HEK293T (cell line): ENCODE measurements at regions not wholly inside any gene's neighbourhood (a gene's known extent, or its start where the extent isn't known, plus 50 kb on each side); places are given as distances from the start of the nearest gene placed in this dataset.

Source experiments
- CTCF ChIA-PET: fragments of 350-600 bp; formaldehyde crosslinking; extraction: SDS; loops from one replicate; lab custom pipeline; 2021; ENCODE audit warnings: antibody characterized with exemption, inconsistent platforms; lab: Yijun Ruan, JAX
- POLR2A ChIA-PET: fragments of 350-600 bp; formaldehyde crosslinking; extraction: SDS; loops from one replicate; lab custom pipeline; 2020; ENCODE audit warnings: antibody characterized with exemption, inconsistent platforms; lab: Yijun Ruan, JAX
- DNase-seq: peaks from one replicate; pipeline ENCODE4 v3.0.0; 2012; ENCODE audit warnings: mixed read lengths; ENCODE audit errors: extremely low spot score
- ARNT ChIP-seq: fragments of 450-650 bp; IDR thresholded peaks from 2 replicates; pipeline ENCODE4 v1.6.1; 2017; ENCODE audit warnings: mild to moderate bottlenecking
- BHLHE40 ChIP-seq: fragments of 450-650 bp; IDR thresholded peaks from 2 replicates; pipeline ENCODE4 v1.6.1; 2016; ENCODE audit warnings: mild to moderate bottlenecking, moderate library complexity, borderline replicate concordance
- CTBP1 ChIP-seq: fragments of 450-650 bp; IDR thresholded peaks from 2 replicates; pipeline ENCODE4 v1.6.1; 2016; ENCODE audit warnings: borderline replicate concordance
- ELF4 ChIP-seq: fragments of 450-650 bp; IDR thresholded peaks from 2 replicates; pipeline ENCODE4 v1.6.1; 2017; ENCODE audit warnings: antibody characterized with exemption
- FOXA1 ChIP-seq: fragments of 450-650 bp; IDR thresholded peaks from 2 replicates; pipeline ENCODE4 v1.6.1; 2016; ENCODE audit warnings: mild to moderate bottlenecking
- FOXK2 ChIP-seq: fragments of 450-650 bp; IDR thresholded peaks from 2 replicates; pipeline ENCODE4 v1.6.1; 2016; ENCODE audit warnings: mild to moderate bottlenecking
- FOXM1 ChIP-seq: fragments of 450-650 bp; IDR thresholded peaks from 2 replicates; pipeline ENCODE4 v1.6.1; 2017; ENCODE audit warnings: mild to moderate bottlenecking, borderline replicate concordance
- HDGF ChIP-seq: fragments of 450-650 bp; IDR thresholded peaks from 2 replicates; pipeline ENCODE4 v1.6.1; 2017; ENCODE audit warnings: antibody characterized with exemption, borderline replicate concordance
- L3MBTL2 ChIP-seq: fragments of 450-650 bp; conservative IDR thresholded peaks from 2 replicates; pipeline ENCODE4 v1.6.1; 2016; ENCODE audit warnings: mild to moderate bottlenecking
- LEF1 ChIP-seq: fragments of 450-650 bp; IDR thresholded peaks from 2 replicates; pipeline ENCODE4 v1.6.1; 2017; ENCODE audit warnings: mild to moderate bottlenecking, borderline replicate concordance
- NFRKB ChIP-seq: fragments of 450-650 bp; IDR thresholded peaks from 2 replicates; pipeline ENCODE4 v1.6.1; 2016; ENCODE audit warnings: mild to moderate bottlenecking, moderate library complexity
- PKNOX1 ChIP-seq: fragments of 450-650 bp; IDR thresholded peaks from 2 replicates; pipeline ENCODE4 v1.6.1; 2016
- SP1 ChIP-seq: fragments of 450-650 bp; IDR thresholded peaks from 2 replicates; pipeline ENCODE4 v1.6.1; 2017
- SUZ12 ChIP-seq: fragments of 450-650 bp; IDR thresholded peaks from 2 replicates; pipeline ENCODE4 v1.6.1; 2016; ENCODE audit warnings: mild to moderate bottlenecking
- TARDBP ChIP-seq: fragments of 450-650 bp; IDR thresholded peaks from 2 replicates; pipeline ENCODE4 v1.6.1; 2016
- ZNF384 ChIP-seq: fragments of 450-650 bp; IDR thresholded peaks from 2 replicates; pipeline ENCODE4 v1.6.1; 2016

DNA sequence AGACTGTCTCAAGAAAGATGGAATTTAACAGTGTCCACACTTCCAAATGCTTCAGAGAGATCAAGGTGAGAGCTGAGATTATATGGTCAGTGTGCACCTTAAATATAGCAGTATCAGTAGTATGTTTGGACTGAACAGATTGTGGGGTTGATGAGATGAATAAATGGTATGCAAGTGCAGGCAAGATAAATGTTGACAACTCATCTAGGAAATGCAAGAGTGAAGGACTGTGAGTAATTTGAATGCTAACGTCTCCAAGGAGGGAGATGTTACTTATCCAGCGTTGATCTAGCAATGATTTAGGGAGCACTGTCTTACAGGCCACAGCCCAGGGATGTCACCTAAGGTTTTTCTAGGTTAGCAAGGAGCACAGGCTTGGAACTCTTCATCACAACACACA lies 170.7 kb upstream of the GALNT2 start:
- TF ChIP-seq SP1 = no peak
- no peak for TF ChIP-seq BHLHE40
- no peak for TF ChIP-seq HDGF
- no peak for TF ChIP-seq LEF1
- no peak for TF ChIP-seq TARDBP
- no peak for TF ChIP-seq NFRKB
- TF ChIP-seq FOXK2 = no peak
- TF ChIP-seq CTBP1 = no peak
- no peak for TF ChIP-seq L3MBTL2
- TF ChIP-seq ZNF384 = no peak
- TF ChIP-seq FOXA1 = no peak
- TF ChIP-seq PKNOX1 = no peak
- TF ChIP-seq ARNT = no peak
- TF ChIP-seq SUZ12 = no peak
- TF ChIP-seq FOXM1 = no peak
- TF ChIP-seq ELF4 = no peak
- CTCF ChIA-PET = no interaction called here
- POLR2A ChIA-PET = no interaction called here

GRCh38 chr1:229896861-229897260 lies 170.2 kb upstream of the GALNT2 start:
- no peak for DNase-seq
- POLR2A ChIA-PET = no interaction called here
- CTCF ChIA-PET = interaction anchor here (0.6 kb wide), 1 partner anchor 350 kb away, joined by 4 read pairs; no protein-coding TSS in a partner anchor
- TF ChIP-seq ZNF384 = no peak
- TF ChIP-seq LEF1 = no peak

More for the DNA sequence above, 170.7 kb upstream of the GALNT2 start:
- DNase-seq = no peak

DNA sequence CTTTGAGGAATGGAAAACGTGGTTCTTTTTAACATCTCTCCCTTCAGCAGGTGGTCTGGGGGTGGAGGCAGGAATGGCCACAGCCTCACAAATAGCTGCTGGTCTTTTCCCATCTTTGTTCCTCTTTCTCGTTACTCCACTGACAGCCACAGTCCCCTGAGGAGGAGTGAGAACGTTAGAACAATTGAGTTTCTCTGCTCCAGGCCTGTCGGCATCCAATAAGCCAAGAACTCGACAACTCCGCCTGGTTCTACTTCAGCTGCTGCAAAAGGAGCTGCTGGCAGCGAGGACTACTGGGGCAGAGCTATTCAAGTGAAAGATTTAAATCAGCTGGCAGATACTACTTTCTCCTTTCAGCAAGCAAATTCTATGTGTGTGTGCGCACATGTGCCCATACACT lies 169.5 kb upstream of the GALNT2 start:
- ChIA-PET CTCF (no interaction called here), POLR2A (no interaction called here)
- no peak for DNase-seq
- TF ChIP-seq CTBP1 = no peak
- no peak for TF ChIP-seq ARNT
- TF ChIP-seq HDGF = no peak
- TF ChIP-seq BHLHE40 = no peak
- TF ChIP-seq TARDBP = no peak
- TF ChIP-seq SUZ12 = no peak
- no peak for TF ChIP-seq LEF1
- TF ChIP-seq ZNF384 = no peak

DNA sequence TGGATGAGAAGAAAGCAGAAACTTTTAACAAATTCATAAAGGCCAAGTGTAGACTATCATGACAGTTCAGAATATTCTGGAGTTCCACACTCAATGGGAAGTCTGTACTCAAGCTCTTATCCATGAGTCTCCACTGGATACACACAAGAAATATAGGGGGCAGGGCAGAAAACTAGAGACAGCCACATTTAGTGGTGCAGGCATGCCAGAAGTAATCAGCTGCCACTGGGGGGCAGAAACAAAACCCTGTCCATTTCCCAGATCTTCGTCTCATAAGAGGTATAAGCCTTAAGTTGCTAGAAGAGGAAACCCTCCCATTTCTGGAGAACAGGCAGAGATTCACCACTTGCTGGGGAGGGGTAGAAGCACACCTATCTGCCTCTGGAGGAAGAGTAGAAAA lies 166.8 kb upstream of the GALNT2 start:
- CTCF ChIA-PET = no interaction called here
- DNase-seq = no peak
- POLR2A ChIA-PET = no interaction called here
- TF ChIP-seq CTBP1 = no peak
- TF ChIP-seq ZNF384 = no peak
- no peak for TF ChIP-seq HDGF
- TF ChIP-seq NFRKB = no peak
- no peak for TF ChIP-seq BHLHE40
- TF ChIP-seq LEF1 = no peak
- no peak for TF ChIP-seq L3MBTL2
- no peak for TF ChIP-seq ARNT
- no peak for TF ChIP-seq SUZ12
- TF ChIP-seq PKNOX1 = no peak
- no peak for TF ChIP-seq FOXM1
- no peak for TF ChIP-seq FOXA1
- TF ChIP-seq ELF4 = no peak
- TF ChIP-seq SP1 = no peak

- CTCF ChIA-PET = no interaction called here
- POLR2A ChIA-PET = interaction anchor here (1.2 kb wide), 1 partner anchor 11 kb away, joined by 3 read pairs; no protein-coding TSS in a partner anchor
- DNase-seq = no peak
- TF ChIP-seq ARNT (no peak), PKNOX1 (no peak), SP1 (no peak), NFRKB (no peak), CTBP1 (no peak), HDGF (no peak), FOXA1 (no peak), ZNF384 (no peak), L3MBTL2 (no peak), FOXK2 (no peak), ELF4 (no peak), SUZ12 (no peak), BHLHE40 (no peak), TARDBP (no peak), LEF1 (no peak)
Measured at GRCh38 chr1:229905031-229905545, 161.9 kb upstream of the GALNT2 start.

GRCh38 chr1:229905652-229906051 lies 161.4 kb upstream of the GALNT2 start:
- no peak for DNase-seq
- TF ChIP-seq BHLHE40 = no peak
- no peak for TF ChIP-seq HDGF
- no peak for TF ChIP-seq ELF4
- no peak for TF ChIP-seq FOXK2
- no peak for TF ChIP-seq ZNF384
- no peak for TF ChIP-seq SUZ12
- no peak for TF ChIP-seq SP1
- no peak for TF ChIP-seq L3MBTL2
- no peak for TF ChIP-seq FOXM1
- no peak for TF ChIP-seq PKNOX1
- no peak for TF ChIP-seq CTBP1
- ChIA-PET POLR2A (no interaction called here), CTCF (no interaction called here)
